ENCODE measurements at regions not wholly inside any gene's neighbourhood (a gene's known extent, or its start where the extent isn't known, plus 50 kb on each side); places are given as distances from the start of the nearest gene placed in this dataset.

DNA sequence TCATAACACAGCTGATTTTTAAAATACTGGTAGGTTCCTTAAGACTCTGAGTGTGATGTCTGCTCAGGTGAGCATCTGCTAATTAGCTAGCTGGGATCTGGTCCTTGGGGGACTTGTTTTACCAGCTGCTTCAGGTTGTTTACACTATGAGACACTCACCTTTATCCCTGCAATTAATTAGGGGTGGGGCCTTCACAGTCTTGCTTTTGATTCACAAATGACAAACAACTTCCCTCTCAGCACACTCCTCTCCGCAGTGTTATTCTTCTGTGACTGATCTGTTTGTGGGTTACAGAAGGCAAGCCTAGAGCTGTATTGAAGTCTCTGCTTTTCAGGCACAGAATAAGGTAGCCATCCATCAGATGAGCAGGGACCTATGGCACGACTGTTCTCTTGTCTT is 62.0 kb upstream of the CD83 start:
- no peak for TF ChIP-seq RAD21 (conservative IDR thresholded peaks at IDR 0.05 in 1 of 2, IDR thresholded peaks at IDR 0.05 in 1 of 2)
- no peak for TF ChIP-seq GATA3 (IDR thresholded peaks at IDR 0.05; ENCODE audit: borderline replicate concordance)
- TF ChIP-seq FOSB (CRISPR knock-in tag; IDR thresholded peaks at IDR 0.05) = no peak
- ChIA-PET CTCF (interaction anchor here (0.9 to 6.7 kb wide), 4 partner anchors 11 to 147 kb away, joined by 3 to 37 read pairs (median 4); partner anchors contain the start of gene RNF182), POLR2A (no interaction called here)
- DNase-seq (ENCODE audit: low read depth in 1 of 2, low spot score in 1 of 2) (no peak), ATAC-seq (no peak), FAIRE-seq (no peak)
- Histone ChIP-seq H3K4me2 (no peak overlapping the region), H3K4me3 (no peak overlapping the region), H3K4me1 (peaks cover 11% of the 10 kb centered on the region), H3K27ac (no peak overlapping the region), H3K9me3 (no peaks in the 10 kb centered on the region)
- WGBS (ENCODE audit: missing lambda C conversion rate) = 35% methylated on average over 2 of the region's 2 CpGs

GRCh38 chr6:14058029-14058695 is 59.4 kb upstream of the CD83 start:
- Histone ChIP-seq H3K27ac (no peak overlapping the region), H3K4me1 (peaks cover 11% of the 10 kb centered on the region), H3K4me3 (no peak overlapping the region), H3K4me2 (no peak overlapping the region), H3K9me3 (no peaks in the 10 kb centered on the region; the same call in 2 of the 3 replicates)
- WGBS (ENCODE audit: missing lambda C conversion rate) = 77% methylated on average over 9 of the region's 10 CpGs
- DNase-seq (ENCODE audit: low read depth in 1 of 2, low spot score in 1 of 2) (no peak), ATAC-seq (no peak), FAIRE-seq (no peak)
- TF ChIP-seq ZC3H11A (IDR thresholded peaks at IDR 0.05) (no peak), EHMT2 (IDR thresholded peaks at IDR 0.05; ENCODE audit: low read depth) (no peak), FOSB (CRISPR knock-in tag; IDR thresholded peaks at IDR 0.05) (no peak), NR3C1 (IDR thresholded peaks at IDR 0.05) (no peak), RFX5 (IDR thresholded peaks at IDR 0.05) (no peak), FOSL2 (IDR thresholded peaks at IDR 0.05) (no peak), FOSL2 (CRISPR knock-in tag; IDR thresholded peaks at IDR 0.05) (no peak), PHF8 (IDR thresholded peaks at IDR 0.05; ENCODE audit: borderline replicate concordance, low read depth) (no peak), BHLHE40 (IDR thresholded peaks at IDR 0.05; ENCODE audit: low read depth, low read length) (no peak), CHD4 (IDR thresholded peaks at IDR 0.05; ENCODE audit: borderline replicate concordance) (no peak), MAFK (IDR thresholded peaks at IDR 0.05; ENCODE audit: partially characterized antibody) (no peak), CEBPB (IDR thresholded peaks at IDR 0.05) (no peak), GATA3 (IDR thresholded peaks at IDR 0.05; ENCODE audit: borderline replicate concordance) (no peak), JUN (IDR thresholded peaks at IDR 0.05) (no peak), EP300 (IDR thresholded peaks at IDR 0.05) (no peak)
- ChIA-PET CTCF (interaction anchor here (0.8 to 6.7 kb wide), 4 partner anchors 9 to 184 kb away, joined by 3 to 37 read pairs (median 3); no protein-coding TSS in a partner anchor), POLR2A (no interaction called here)

DNA sequence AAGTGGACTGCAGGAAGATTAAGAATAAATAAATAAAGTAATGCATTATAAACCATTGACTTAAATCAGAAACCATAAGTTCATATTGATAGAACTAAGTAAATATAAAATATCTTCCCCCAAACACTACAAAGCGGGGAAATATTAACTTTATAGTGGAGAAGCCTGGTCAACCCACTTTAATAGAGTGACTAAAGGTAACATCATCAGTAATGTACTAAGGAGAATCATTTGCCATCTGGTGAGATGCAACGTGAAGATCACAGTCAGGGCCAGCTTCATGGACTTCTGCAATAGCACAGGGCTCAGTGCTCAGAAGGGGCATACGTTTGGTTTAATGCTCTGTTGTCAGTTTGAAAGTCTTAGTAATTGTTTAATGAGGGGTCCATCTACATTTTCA is 58.8 kb upstream of the CD83 start:
- H3K27ac ChIP-seq = no peak overlapping the region
- no peak for ATAC-seq

More for the DNA sequence above, 58.8 kb upstream of the CD83 start:
- ChIA-PET CTCF (interaction anchor here (0.6 to 6.7 kb wide), 2 partner anchors 8 to 50 kb away, joined by 3 to 37 read pairs; no protein-coding TSS in a partner anchor), POLR2A (no interaction called here)
- no peak for TF ChIP-seq CBX2 (IDR thresholded peaks at IDR 0.05; ENCODE audit: borderline replicate concordance, low read depth)
- no peak for TF ChIP-seq RAD21 (conservative IDR thresholded peaks at IDR 0.05 in 1 of 2, IDR thresholded peaks at IDR 0.05 in 1 of 2)
- no peak for TF ChIP-seq HES2 (IDR thresholded peaks at IDR 0.05)
- no peak for TF ChIP-seq MAZ (IDR thresholded peaks at IDR 0.05; ENCODE audit: borderline replicate concordance, low read depth, low read length)
- TF ChIP-seq, protein P1, sequence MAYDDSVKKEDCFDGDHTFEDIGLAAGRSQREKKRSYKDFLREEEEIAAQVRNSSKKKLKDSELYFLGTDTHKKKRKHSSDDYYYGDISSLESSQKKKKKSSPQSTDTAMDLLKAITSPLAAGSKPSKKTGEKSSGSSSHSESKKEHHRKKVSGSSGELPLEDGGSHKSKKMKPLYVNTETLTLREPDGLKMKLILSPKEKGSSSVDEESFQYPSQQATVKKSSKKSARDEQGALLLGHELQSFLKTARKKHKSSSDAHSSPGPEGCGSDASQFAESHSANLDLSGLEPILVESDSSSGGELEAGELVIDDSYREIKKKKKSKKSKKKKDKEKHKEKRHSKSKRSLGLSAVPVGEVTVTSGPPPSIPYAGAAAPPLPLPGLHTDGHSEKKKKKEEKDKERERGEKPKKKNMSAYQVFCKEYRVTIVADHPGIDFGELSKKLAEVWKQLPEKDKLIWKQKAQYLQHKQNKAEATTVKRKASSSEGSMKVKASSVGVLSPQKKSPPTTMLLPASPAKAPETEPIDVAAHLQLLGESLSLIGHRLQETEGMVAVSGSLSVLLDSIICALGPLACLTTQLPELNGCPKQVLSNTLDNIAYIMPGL (CRISPR knock-in tag; IDR thresholded peaks at IDR 0.05; ENCODE audit: borderline replicate concordance) = no peak
- TF ChIP-seq TP53 (CRISPR knock-in tag; IDR thresholded peaks at IDR 0.05) = no peak
- TF ChIP-seq CHD2 (IDR thresholded peaks at IDR 0.05; ENCODE audit: low read length, partially characterized antibody) = no peak
- TF ChIP-seq SREBF2 (IDR thresholded peaks at IDR 0.05) = no peak
- no peak for TF ChIP-seq ZNF302 (CRISPR knock-in tag; IDR thresholded peaks at IDR 0.05)
- TF ChIP-seq KDM5A (IDR thresholded peaks at IDR 0.05) = no peak
- no peak for TF ChIP-seq NPAS2 (CRISPR knock-in tag; IDR thresholded peaks at IDR 0.05; ENCODE audit: borderline replicate concordance)
- no peak for TF ChIP-seq FOXS1 (CRISPR knock-in tag; IDR thresholded peaks at IDR 0.05)
- TF ChIP-seq NR3C1 (IDR thresholded peaks at IDR 0.05) = no peak
- no peak for TF ChIP-seq NFE2L2 (conservative IDR thresholded peaks at IDR 0.05; ENCODE audit: low read length)
- TF ChIP-seq JUNB (IDR thresholded peaks at IDR 0.05) = no peak
- TF ChIP-seq POLR2A (IDR thresholded peaks at IDR 0.05; ENCODE audit: low read length) = no peak
- no peak for TF ChIP-seq USF2 (IDR thresholded peaks at IDR 0.05)
- Histone ChIP-seq H3K4me2 (0 out of 3 replicates have a peak overlapping the region, but pooled peaks have one; percentile 25), H3K4me3 (no peak overlapping the region), H3K9me3 (no peaks in the 10 kb centered on the region; the same call in 2 of the 3 replicates), H3K4me1 (peaks cover 11% of the 10 kb centered on the region)
- DNase-seq (ENCODE audit: low read depth in 1 of 2, low spot score in 1 of 2) (no peak), FAIRE-seq (no peak)
- WGBS (ENCODE audit: missing lambda C conversion rate) = 18% methylated on average over 3 of the region's 3 CpGs
